ENCODE measurements at regions not wholly inside any gene's neighbourhood (a gene's known extent, or its start where the extent isn't known, plus 50 kb on each side); places are given as distances from the start of the nearest gene placed in this dataset.

DNA sequence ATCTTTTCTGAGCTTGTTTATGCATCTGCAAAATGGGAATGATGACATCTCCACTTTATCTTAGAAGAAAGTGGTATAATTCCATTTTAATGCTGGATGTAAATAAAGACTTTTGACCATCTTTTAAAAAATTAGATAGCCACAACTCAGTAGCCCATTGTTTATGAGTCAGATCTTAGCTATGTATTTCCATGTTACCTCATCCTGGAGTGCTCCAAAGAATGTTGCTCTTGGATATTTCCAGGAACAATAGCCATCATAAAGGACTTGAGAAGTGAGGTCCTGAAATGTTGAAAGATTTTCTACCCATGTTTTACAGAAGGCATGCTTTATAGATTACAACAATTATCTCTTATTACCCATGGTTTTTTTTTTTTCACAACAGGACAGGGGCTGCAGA is 229.3 kb upstream of the EDNRB start:
- H3K27ac ChIP-seq, result no peak overlapping the region

DNA sequence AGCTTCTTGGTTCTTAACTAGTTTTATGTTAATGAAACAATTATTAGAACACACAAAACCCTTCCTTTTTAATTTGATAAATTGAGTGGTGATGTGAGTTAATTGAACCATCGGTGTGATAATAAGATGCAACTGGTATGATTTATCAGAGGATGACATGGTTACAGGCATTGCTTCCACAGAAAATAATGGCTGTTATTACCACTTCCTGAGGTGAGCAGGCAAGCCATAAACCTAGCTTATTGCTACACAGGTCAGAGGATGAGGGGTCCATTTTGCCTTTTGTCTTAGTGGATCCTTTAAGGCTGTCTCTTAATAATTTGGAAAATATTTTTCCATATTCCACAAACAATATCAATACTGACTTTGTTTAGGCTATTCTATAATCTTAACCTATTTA is 226.6 kb upstream of the EDNRB start:
- Mint-ChIP-seq H3K27me3 (ENCODE audit: insufficient read depth, low read depth) (peaks cover 3% of the 10 kb centered on the region), H3K4me1 (no peaks in the 10 kb centered on the region), H3K27ac (no peak overlapping the region), H3K4me3 (no peak overlapping the region), H3K36me3 (no peaks in the 10 kb centered on the region), H3K9me3 (no peaks in the 10 kb centered on the region)
- no peak for DNase-seq (ENCODE audit: low spot score)
- no peaks in the 10 kb centered on the region for H3F3A ChIP-seq (ENCODE audit: low read depth)
- H4K20me1 ChIP-seq (ENCODE audit: low read depth), result no peaks in the 10 kb centered on the region
- TF ChIP-seq EZH2 (IDR thresholded peaks at IDR 0.05) (no peak), EZH2phosphoT487 (IDR thresholded peaks at IDR 0.05) (no peak)
- TF ChIP-seq, protein P1, sequence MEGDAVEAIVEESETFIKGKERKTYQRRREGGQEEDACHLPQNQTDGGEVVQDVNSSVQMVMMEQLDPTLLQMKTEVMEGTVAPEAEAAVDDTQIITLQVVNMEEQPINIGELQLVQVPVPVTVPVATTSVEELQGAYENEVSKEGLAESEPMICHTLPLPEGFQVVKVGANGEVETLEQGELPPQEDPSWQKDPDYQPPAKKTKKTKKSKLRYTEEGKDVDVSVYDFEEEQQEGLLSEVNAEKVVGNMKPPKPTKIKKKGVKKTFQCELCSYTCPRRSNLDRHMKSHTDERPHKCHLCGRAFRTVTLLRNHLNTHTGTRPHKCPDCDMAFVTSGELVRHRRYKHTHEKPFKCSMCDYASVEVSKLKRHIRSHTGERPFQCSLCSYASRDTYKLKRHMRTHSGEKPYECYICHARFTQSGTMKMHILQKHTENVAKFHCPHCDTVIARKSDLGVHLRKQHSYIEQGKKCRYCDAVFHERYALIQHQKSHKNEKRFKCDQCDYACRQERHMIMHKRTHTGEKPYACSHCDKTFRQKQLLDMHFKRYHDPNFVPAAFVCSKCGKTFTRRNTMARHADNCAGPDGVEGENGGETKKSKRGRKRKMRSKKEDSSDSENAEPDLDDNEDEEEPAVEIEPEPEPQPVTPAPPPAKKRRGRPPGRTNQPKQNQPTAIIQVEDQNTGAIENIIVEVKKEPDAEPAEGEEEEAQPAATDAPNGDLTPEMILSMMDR (IDR thresholded peaks at IDR 0.05), result no peak
- no peaks in the 10 kb centered on the region for H3K4me1 ChIP-seq
- no peaks in the 10 kb centered on the region for H3K9me3 ChIP-seq (ENCODE audit: low read depth)
- H3K27ac ChIP-seq, result no peak overlapping the region
- H3K27me3 ChIP-seq, result no peaks in the 10 kb centered on the region
- H3K4me3 ChIP-seq, result no peak overlapping the region
- no peaks in the 10 kb centered on the region for H3K79me2 ChIP-seq (ENCODE audit: low read depth)
- no peak overlapping the region for H3K9ac ChIP-seq
- H3K36me3 ChIP-seq, result no peaks in the 10 kb centered on the region
- H2AFZ ChIP-seq (replicated peaks), result no peak overlapping the region
- H3K4me2 ChIP-seq, result no peak overlapping the region

More for the DNA sequence above, 229.3 kb upstream of the EDNRB start:
- H3K4me3 Mint-ChIP-seq, result no peak overlapping the region
- no peaks in the 10 kb centered on the region for H3K4me1 Mint-ChIP-seq
- no peaks in the 10 kb centered on the region for H3K9me3 Mint-ChIP-seq
- Histone ChIP-seq H3K36me3 (no peaks in the 10 kb centered on the region), H4K20me1 (ENCODE audit: low read depth) (no peaks in the 10 kb centered on the region), H3K27me3 (no peaks in the 10 kb centered on the region), H3K9ac (no peak overlapping the region), H2AFZ (replicated peaks) (no peak overlapping the region), H3K4me2 (no peak overlapping the region), H3F3A (ENCODE audit: low read depth) (no peaks in the 10 kb centered on the region), H3K4me1 (no peaks in the 10 kb centered on the region), H3K4me3 (no peak overlapping the region), H3K79me2 (ENCODE audit: low read depth) (no peaks in the 10 kb centered on the region), H3K9me3 (ENCODE audit: low read depth) (no peaks in the 10 kb centered on the region)
- peaks cover 2% of the 10 kb centered on the region for H3K27me3 Mint-ChIP-seq (ENCODE audit: insufficient read depth, low read depth)
- TF ChIP-seq, protein P1 (IDR thresholded peaks at IDR 0.05), result no peak
- no peak for DNase-seq (ENCODE audit: low spot score)
- H3K36me3 Mint-ChIP-seq, result no peaks in the 10 kb centered on the region
- H3K27ac Mint-ChIP-seq, result no peak overlapping the region

DNA sequence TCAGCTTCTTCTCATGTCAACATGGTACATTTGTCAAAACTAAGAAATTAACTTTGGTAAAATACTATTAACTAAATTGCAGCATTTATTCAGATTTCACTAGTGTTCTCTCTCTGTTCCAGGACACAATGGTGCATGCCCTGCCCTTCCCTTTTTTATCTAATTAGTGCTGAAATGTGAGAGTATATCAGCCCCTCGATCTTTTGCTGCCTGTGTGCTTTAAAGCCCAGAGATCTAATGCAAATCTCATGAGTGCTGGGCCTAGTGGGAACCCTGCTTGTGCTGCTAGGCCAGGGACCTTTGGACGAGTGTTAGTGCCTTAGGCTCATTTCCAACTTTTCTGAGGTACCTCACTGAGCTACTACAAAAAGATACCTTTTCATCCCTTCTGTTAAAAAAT is 221.1 kb upstream of the EDNRB start:
- Mint-ChIP-seq H3K36me3 (no peaks in the 10 kb centered on the region), H3K4me3 (no peak overlapping the region), H3K27ac (no peak overlapping the region), H3K4me1 (peaks cover 16% of the 10 kb centered on the region), H3K9me3 (no peaks in the 10 kb centered on the region), H3K27me3 (ENCODE audit: insufficient read depth, low read depth) (peaks cover 3% of the 10 kb centered on the region)
- H3F3A ChIP-seq (ENCODE audit: low read depth), result no peaks in the 10 kb centered on the region
- TF ChIP-seq, protein P1 (IDR thresholded peaks at IDR 0.05), result no peak
- TF ChIP-seq EZH2phosphoT487 (IDR thresholded peaks at IDR 0.05), result no peak
- TF ChIP-seq EZH2 (IDR thresholded peaks at IDR 0.05), result no peak
- H3K4me2 ChIP-seq, result no peak overlapping the region
- H3K4me3 ChIP-seq, result no peak overlapping the region
- H4K20me1 ChIP-seq (ENCODE audit: low read depth), result no peaks in the 10 kb centered on the region
- H3K9ac ChIP-seq, result no peak overlapping the region
- no peak overlapping the region for H2AFZ ChIP-seq (replicated peaks)
- H3K27ac ChIP-seq, result no peak overlapping the region
- H3K79me2 ChIP-seq (ENCODE audit: low read depth), result no peaks in the 10 kb centered on the region
- no peaks in the 10 kb centered on the region for H3K9me3 ChIP-seq (ENCODE audit: low read depth)
- no peaks in the 10 kb centered on the region for H3K36me3 ChIP-seq
- H3K27me3 ChIP-seq, result no peaks in the 10 kb centered on the region
- no peak for DNase-seq (ENCODE audit: low spot score)
- peaks cover 10% of the 10 kb centered on the region for H3K4me1 ChIP-seq

GRCh38 chr13:78138756-78139155 is 220.1 kb upstream of the EDNRB start:
- Mint-ChIP-seq H3K27me3 (ENCODE audit: insufficient read depth, low read depth) (peaks cover 3% of the 10 kb centered on the region), H3K27ac (no peak overlapping the region), H3K4me1 (peaks cover 16% of the 10 kb centered on the region), H3K36me3 (no peaks in the 10 kb centered on the region), H3K9me3 (no peaks in the 10 kb centered on the region), H3K4me3 (no peak overlapping the region)
- Histone ChIP-seq H3K36me3 (no peaks in the 10 kb centered on the region), H3K4me3 (no peak overlapping the region), H2AFZ (replicated peaks) (no peak overlapping the region), H3K27ac (no peak overlapping the region), H3K4me1 (peaks cover 10% of the 10 kb centered on the region), H3K27me3 (no peaks in the 10 kb centered on the region), H3K79me2 (ENCODE audit: low read depth) (no peaks in the 10 kb centered on the region), H4K20me1 (ENCODE audit: low read depth) (no peaks in the 10 kb centered on the region), H3F3A (ENCODE audit: low read depth) (no peaks in the 10 kb centered on the region), H3K9ac (no peak overlapping the region), H3K4me2 (no peak overlapping the region), H3K9me3 (ENCODE audit: low read depth) (no peaks in the 10 kb centered on the region)
- no peak for DNase-seq (ENCODE audit: low spot score)
- TF ChIP-seq EZH2 (IDR thresholded peaks at IDR 0.05) (no peak), EZH2phosphoT487 (IDR thresholded peaks at IDR 0.05) (no peak)
- TF ChIP-seq, protein P1 (IDR thresholded peaks at IDR 0.05), result no peak

Data from neural progenitor cell (in vitro differentiated cells).